ENCODE measurements at regions not wholly inside any gene's neighbourhood (a gene's known extent, or its start where the extent isn't known, plus 50 kb on each side); places are given as distances from the start of the nearest gene placed in this dataset.

GRCh38 chr14:28599605-28600004 is 167.0 kb upstream of the FOXG1 start:
- Histone ChIP-seq H3K36me3 (ENCODE audit: low read depth) (peaks cover 29% of the 10 kb centered on the region), H3K27me3 (ENCODE audit: insufficient read depth, poor library complexity, severe bottlenecking) (no peaks in the 10 kb centered on the region), H3K9me3 (ENCODE audit: severe bottlenecking) (no peaks in the 10 kb centered on the region), H3K27ac (ENCODE audit: poor library complexity, severe bottlenecking) (no peak overlapping the region), H3K4me1 (ENCODE audit: insufficient read depth, poor library complexity, severe bottlenecking) (peaks cover 23% of the 10 kb centered on the region), H3K4me3 (ENCODE audit: severe bottlenecking) (no peak overlapping the region)
- DNase-seq (ENCODE audit: low spot score) = no peak
- no peak for TF ChIP-seq CTCF (IDR thresholded peaks at IDR 0.05; ENCODE audit: poor library complexity, severe bottlenecking)
- ATAC-seq (ENCODE audit: low read depth) = no peak

- Histone ChIP-seq H3K27me3 (ENCODE audit: insufficient read depth, poor library complexity, severe bottlenecking) (no peaks in the 10 kb centered on the region), H3K4me3 (ENCODE audit: severe bottlenecking) (no peak overlapping the region), H3K9me3 (ENCODE audit: severe bottlenecking) (no peaks in the 10 kb centered on the region), H3K27ac (ENCODE audit: poor library complexity, severe bottlenecking) (no peak overlapping the region), H3K36me3 (ENCODE audit: low read depth) (peaks cover 25% of the 10 kb centered on the region), H3K4me1 (ENCODE audit: insufficient read depth, poor library complexity, severe bottlenecking) (peaks cover 11% of the 10 kb centered on the region)
- TF ChIP-seq CTCF (IDR thresholded peaks at IDR 0.05; ENCODE audit: poor library complexity, severe bottlenecking) = no peak
- peak; percentile 40; the same call in 2 of the 3 replicates for ATAC-seq (ENCODE audit: low read depth)
- DNase-seq (ENCODE audit: low spot score) = no peak
These were observed 163.0 kb upstream of the FOXG1 start for GRCh38 chr14:28603606-28604005.

GRCh38 chr14:28607661-28608060 is 158.9 kb upstream of the FOXG1 start:
- H3K4me1 ChIP-seq (ENCODE audit: insufficient read depth, poor library complexity, severe bottlenecking) = no peaks in the 10 kb centered on the region
- DNase-seq (ENCODE audit: low spot score) (no peak), ATAC-seq (ENCODE audit: low read depth) (no peak)
- TF ChIP-seq CTCF (IDR thresholded peaks at IDR 0.05; ENCODE audit: poor library complexity, severe bottlenecking) = no peak
- H3K4me3 ChIP-seq (ENCODE audit: severe bottlenecking) = no peak overlapping the region
- H3K9me3 ChIP-seq (ENCODE audit: severe bottlenecking) = no peaks in the 10 kb centered on the region
- no peak overlapping the region for H3K27ac ChIP-seq (ENCODE audit: poor library complexity, severe bottlenecking)
- no peaks in the 10 kb centered on the region for H3K27me3 ChIP-seq (ENCODE audit: insufficient read depth, poor library complexity, severe bottlenecking)
- no peaks in the 10 kb centered on the region for H3K36me3 ChIP-seq (ENCODE audit: low read depth)

DNA sequence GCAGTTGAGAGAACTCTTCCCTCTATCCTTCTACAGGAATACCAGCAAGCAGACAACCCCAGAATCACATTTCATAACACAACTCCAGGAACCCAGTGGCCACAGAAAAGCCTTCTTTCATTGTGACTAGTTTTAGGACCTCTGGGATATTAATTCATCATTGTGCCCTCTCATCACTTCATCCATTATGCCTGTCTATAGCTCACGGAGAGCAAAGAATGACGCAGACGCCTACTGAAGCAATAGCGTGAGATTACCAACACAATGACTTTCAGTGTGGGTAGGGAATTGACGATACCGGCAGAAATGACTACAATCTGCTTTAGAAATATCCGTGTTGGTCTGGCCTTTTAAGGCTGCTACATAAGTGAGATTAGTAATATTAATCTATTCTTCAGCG is 158.1 kb upstream of the FOXG1 start:
- Histone ChIP-seq H3K27ac (ENCODE audit: poor library complexity, severe bottlenecking) (no peak overlapping the region), H3K27me3 (ENCODE audit: insufficient read depth, poor library complexity, severe bottlenecking) (no peaks in the 10 kb centered on the region)

More for the DNA sequence above, 158.1 kb upstream of the FOXG1 start:
- Histone ChIP-seq H3K36me3 (ENCODE audit: low read depth) (no peaks in the 10 kb centered on the region), H3K4me3 (ENCODE audit: severe bottlenecking) (no peak overlapping the region), H3K9me3 (ENCODE audit: severe bottlenecking) (no peaks in the 10 kb centered on the region), H3K4me1 (ENCODE audit: insufficient read depth, poor library complexity, severe bottlenecking) (no peaks in the 10 kb centered on the region)
- TF ChIP-seq CTCF (IDR thresholded peaks at IDR 0.05; ENCODE audit: poor library complexity, severe bottlenecking) = no peak
- ATAC-seq (ENCODE audit: low read depth) = no peak
- DNase-seq (ENCODE audit: low spot score) = no peak
